Right lobe of liver (tissue), 6 donors: ENCODE measurements at regions not wholly inside any gene's neighbourhood (a gene's known extent, or its start where the extent isn't known, plus 50 kb on each side); places are given as distances from the start of the nearest gene placed in this dataset.

Source experiments
- ATAC-seq, 4 donors: fragments of 200-7000 bp; cut with Tn5 transposase; one replicate each; pipeline ENCODE4 v1.9.1; 2020; ENCODE audit warnings: mild to moderate bottlenecking in 4 of 4, moderate library complexity in 4 of 4
- DNase-seq, 3 donors: peaks; one replicate each; pipeline ENCODE4 v3.0.0-alpha.2; 2020
- H3K27ac ChIP-seq, 3 donors: fragments of 200-600 bp; one replicate each; pipeline ENCODE4 v1.8.0; 2022
- H3K27me3 ChIP-seq, 2 donors: fragments of 200-600 bp; one replicate each; pipeline ENCODE4 v1.8.0; 2022
- H3K36me3 ChIP-seq, 4 donors: fragments of 200-600 bp; sonication (generic) in 1 of 4; one replicate each; pipeline versions ENCODE4 v1.5.1 to v1.8.0; 2017 to 2022; ENCODE audit warnings: control low read depth in 1 of 4
- H3K4me1 ChIP-seq, 4 donors: fragments of 200-600 bp; sonication (generic) in 1 of 4; one replicate each; pipeline versions ENCODE4 v1.5.1 to v1.8.0; 2017 to 2022; ENCODE audit warnings: control low read depth in 1 of 4
- H3K4me3 ChIP-seq, 3 donors: fragments of 200-600 bp; one replicate each; pipeline ENCODE4 v1.8.0; 2022
- H3K9me3 ChIP-seq, 4 donors: fragments of 200-600 bp; sonication (generic) in 1 of 4; one replicate each; pipeline versions ENCODE4 v1.5.1 to v1.8.0; 2017 to 2022; ENCODE audit warnings: control low read depth in 1 of 4
- POLR2A ChIP-seq: fragments of 450-650 bp; IDR thresholded peaks from one replicate; pipeline ENCODE4 v1.6.1; 2017; ENCODE audit warnings: antibody characterized with exemption, mild to moderate bottlenecking
- WGBS: methylation state at CpG from one replicate; pipeline ENCODE4 v1.1.6; 2018; ENCODE audit warnings: low coverage, low lambda C conversion rate; ENCODE audit not compliant: insufficient coverage; ENCODE audit errors: missing lambda C conversion rate; 5-methylcytosine and 5-hydroxymethylcytosine counted together
- intact Hi-C, 2 donors: fragments of 100-400 bp; cut with DNase I; formaldehyde crosslinking; loops; one replicate each; pipeline versions ENCODE4 v1.11.2 to v1.14.1; 2022
- TF ChIP-seq, protein P1 (sequence below), 4 donors: fragments of 200-600 bp in 3 of 4; fragments of 450-650 bp in 1 of 4; IDR thresholded peaks; one replicate each; pipeline versions ENCODE4 v1.5.1 to v1.8.0; 2016 to 2022; ENCODE audit warnings: antibody characterized with exemption in 4 of 4, mild to moderate bottlenecking in 2 of 4
- donor health status: DM: no; HTN: yes; CAD: no.
- donor health status: DM: no; HTN: no; CAD: no.
- donor health status: DM: no; HTN: no; CAD: no.
- donor health status: DM: no; HTN: yes; CAD: no.
- donor health status: DM: no; HTN: yes; CAD: no.

DNA sequence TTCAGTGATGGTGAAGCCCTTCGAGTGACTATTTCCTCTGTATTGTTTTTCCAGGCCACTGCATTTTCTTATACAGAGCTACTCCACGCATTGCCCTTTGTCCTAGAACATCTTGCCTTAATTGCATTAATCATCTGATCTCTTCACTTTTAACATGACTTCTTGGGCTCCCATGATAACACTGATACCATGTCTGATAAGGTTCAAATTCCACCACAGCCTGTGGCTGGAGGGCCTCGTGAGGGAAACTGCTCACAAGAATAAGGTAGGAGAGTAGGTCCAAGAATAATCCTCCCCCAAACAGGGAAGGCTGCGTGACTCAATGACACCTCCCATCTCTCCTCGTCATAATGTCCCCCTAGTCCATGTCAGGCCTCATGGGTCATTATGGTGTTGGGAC is 165.5 kb upstream of the ECI2 start:
- Histone ChIP-seq H3K27me3 (no peaks in the 10 kb centered on the region), H3K4me3 (no peak overlapping the region), H3K4me1 (no peaks in the 10 kb centered on the region), H3K9me3 (no peaks in the 10 kb centered on the region), H3K27ac (no peak overlapping the region), H3K36me3 (no peaks in the 10 kb centered on the region)
- ATAC-seq = no peak
- TF ChIP-seq, protein P1, sequence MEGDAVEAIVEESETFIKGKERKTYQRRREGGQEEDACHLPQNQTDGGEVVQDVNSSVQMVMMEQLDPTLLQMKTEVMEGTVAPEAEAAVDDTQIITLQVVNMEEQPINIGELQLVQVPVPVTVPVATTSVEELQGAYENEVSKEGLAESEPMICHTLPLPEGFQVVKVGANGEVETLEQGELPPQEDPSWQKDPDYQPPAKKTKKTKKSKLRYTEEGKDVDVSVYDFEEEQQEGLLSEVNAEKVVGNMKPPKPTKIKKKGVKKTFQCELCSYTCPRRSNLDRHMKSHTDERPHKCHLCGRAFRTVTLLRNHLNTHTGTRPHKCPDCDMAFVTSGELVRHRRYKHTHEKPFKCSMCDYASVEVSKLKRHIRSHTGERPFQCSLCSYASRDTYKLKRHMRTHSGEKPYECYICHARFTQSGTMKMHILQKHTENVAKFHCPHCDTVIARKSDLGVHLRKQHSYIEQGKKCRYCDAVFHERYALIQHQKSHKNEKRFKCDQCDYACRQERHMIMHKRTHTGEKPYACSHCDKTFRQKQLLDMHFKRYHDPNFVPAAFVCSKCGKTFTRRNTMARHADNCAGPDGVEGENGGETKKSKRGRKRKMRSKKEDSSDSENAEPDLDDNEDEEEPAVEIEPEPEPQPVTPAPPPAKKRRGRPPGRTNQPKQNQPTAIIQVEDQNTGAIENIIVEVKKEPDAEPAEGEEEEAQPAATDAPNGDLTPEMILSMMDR (IDR thresholded peaks at IDR 0.05) = no peak
- TF ChIP-seq POLR2A = no peak
- 61% methylated on average over 5 of the region's 5 CpGs for WGBS
- intact Hi-C loops = no loop called here
- no peak for DNase-seq

DNA sequence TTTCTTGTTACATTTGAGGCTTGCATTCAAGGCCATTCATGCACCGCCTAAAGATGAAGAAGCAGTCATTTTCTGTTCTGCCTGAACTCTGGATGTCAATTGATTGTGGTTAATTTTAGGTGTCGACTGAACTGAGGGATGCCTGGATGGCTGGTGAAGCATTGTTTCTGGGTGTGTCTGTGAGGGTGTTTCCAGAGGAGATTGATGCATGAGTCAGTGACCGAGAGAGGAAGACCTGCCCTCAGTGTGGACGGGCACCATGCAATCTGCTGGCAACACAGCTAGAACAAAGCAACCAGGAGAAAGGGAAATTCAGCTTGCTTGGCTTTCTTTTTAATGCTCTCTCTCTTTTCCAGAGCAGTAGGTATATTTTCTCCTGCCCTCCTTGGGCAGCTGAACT is 164.1 kb upstream of the ECI2 start:
- H3K4me3 ChIP-seq = no peak overlapping the region
- no peak for TF ChIP-seq POLR2A
- TF ChIP-seq, protein P1 (IDR thresholded peaks at IDR 0.05) = no peak
- H3K36me3 ChIP-seq = no peaks in the 10 kb centered on the region
- no peak for ATAC-seq
- DNase-seq = no peak
- no peaks in the 10 kb centered on the region for H3K4me1 ChIP-seq
- H3K27me3 ChIP-seq = no peaks in the 10 kb centered on the region
- H3K9me3 ChIP-seq = no peaks in the 10 kb centered on the region
- 69% methylated on average over 4 of the region's 4 CpGs for WGBS
- intact Hi-C loops = no loop called here
- no peak overlapping the region for H3K27ac ChIP-seq

DNA sequence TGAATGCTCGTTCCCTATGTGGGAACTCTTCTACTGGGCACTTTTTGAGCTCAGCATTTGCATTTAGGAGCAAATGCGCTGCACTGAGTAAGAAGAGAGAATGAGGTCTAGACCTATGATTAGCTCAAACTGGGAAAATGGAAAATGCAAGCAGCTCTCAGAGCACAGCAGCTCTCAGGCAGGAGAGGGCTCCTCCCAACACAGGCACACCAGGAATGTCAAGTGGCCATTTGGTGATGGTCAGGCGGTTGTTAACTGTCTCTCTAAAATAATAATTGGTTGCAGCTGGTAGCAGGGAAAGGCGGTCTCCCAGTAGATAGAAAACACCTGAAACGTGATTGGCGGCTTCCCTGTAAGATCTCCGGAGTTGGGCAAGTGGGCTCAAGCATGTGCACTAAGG is 162.0 kb upstream of the ECI2 start:
- TF ChIP-seq POLR2A = no peak
- TF ChIP-seq, protein P1 (IDR thresholded peaks at IDR 0.05) = no peak
- Histone ChIP-seq H3K4me1 (no peaks in the 10 kb centered on the region), H3K27me3 (no peaks in the 10 kb centered on the region), H3K27ac (no peak overlapping the region), H3K4me3 (no peak overlapping the region), H3K36me3 (no peaks in the 10 kb centered on the region), H3K9me3 (no peaks in the 10 kb centered on the region)
- WGBS = 90% methylated on average over 6 of the region's 7 CpGs
- ATAC-seq (no peak), DNase-seq (no peak)
- intact Hi-C loops = no loop called here

DNA sequence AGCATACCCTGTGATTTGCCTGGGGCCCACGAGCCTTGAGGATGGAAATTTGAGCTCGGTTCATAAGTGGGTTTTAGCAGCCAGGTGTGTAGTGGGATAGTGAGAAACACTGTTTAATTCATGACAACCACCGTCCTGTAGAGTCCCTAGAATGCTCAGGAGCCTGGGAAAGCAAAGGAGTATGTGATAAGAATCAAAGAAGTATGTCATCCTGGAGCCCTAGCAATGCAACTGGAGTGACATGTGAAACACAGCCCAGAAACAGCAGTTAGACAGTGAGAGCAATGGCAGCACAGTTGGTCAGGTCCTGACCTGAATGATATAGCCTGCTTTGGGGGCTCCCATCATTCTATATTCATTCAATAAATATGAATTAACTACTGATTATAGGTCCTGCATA is 161.2 kb upstream of the ECI2 start:
- ATAC-seq = no peak
- intact Hi-C loops = no loop called here
- DNase-seq = no peak
- Histone ChIP-seq H3K4me3 (no peak overlapping the region), H3K36me3 (no peaks in the 10 kb centered on the region), H3K27me3 (no peaks in the 10 kb centered on the region), H3K27ac (no peak overlapping the region), H3K4me1 (no peaks in the 10 kb centered on the region), H3K9me3 (no peaks in the 10 kb centered on the region)
- TF ChIP-seq POLR2A = no peak
- TF ChIP-seq, protein P1 (IDR thresholded peaks at IDR 0.05) = no peak
- WGBS = 33% methylated on average over 3 of the region's 3 CpGs

DNA sequence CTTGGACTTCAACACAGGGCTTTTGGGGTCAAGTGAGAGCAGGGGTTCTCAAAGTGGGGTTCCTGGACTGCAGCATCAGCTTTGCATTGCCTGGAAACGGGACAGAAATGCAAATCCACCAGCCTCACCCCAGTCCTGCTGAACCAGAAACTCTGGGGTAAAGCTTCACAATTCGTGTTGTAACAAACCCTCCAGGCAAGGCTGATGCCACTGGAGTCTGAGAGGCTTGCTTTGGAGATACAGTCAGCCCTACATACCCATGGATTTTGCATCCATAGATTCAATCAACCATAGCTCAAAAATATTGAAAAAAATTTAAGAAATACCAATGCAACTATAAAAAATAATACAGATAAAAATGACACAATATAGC is 160.4 kb upstream of the ECI2 start:
- Histone ChIP-seq H3K27ac (no peak overlapping the region), H3K4me3 (no peak overlapping the region), H3K36me3 (no peaks in the 10 kb centered on the region), H3K27me3 (no peaks in the 10 kb centered on the region), H3K4me1 (no peaks in the 10 kb centered on the region), H3K9me3 (no peaks in the 10 kb centered on the region)
- 22% methylated on average over 1 of the region's 2 CpGs for WGBS
- DNase-seq = no peak
- intact Hi-C loops = no loop called here
- TF ChIP-seq, protein P1 (IDR thresholded peaks at IDR 0.05) = no peak
- no peak for TF ChIP-seq POLR2A
- ATAC-seq = no peak
